LNCaP clone FGC (cell line): ENCODE measurements at regions not wholly inside any gene's neighbourhood (a gene's known extent, or its start where the extent isn't known, plus 50 kb on each side); places are given as distances from the start of the nearest gene placed in this dataset.

Source experiments
- DNase-seq: peaks from one replicate; pipeline ENCODE4 v3.0.0-alpha.2; 2011; ENCODE audit warnings: low read depth
- H3K4me3 ChIP-seq: 2 replicates; pipeline ENCODE4 v1.5.1; 2011; ENCODE audit warnings: mild to moderate bottlenecking, low read depth, low read length, control low read depth
- CTCF ChIP-seq: IDR thresholded peaks from 2 replicates; pipeline ENCODE4 v1.5.1; 2012; ENCODE audit warnings: mild to moderate bottlenecking; ENCODE audit not compliant: control insufficient read depth, insufficient read depth; ENCODE audit errors: extremely low read depth

- DNase-seq: no peak
- no peak for TF ChIP-seq CTCF
- no peak overlapping the region for H3K4me3 ChIP-seq
Observed at GRCh38 chr1:29675481-29676263, 439.4 kb downstream of the PTPRU start.

- DNase-seq: no peak
- no peak overlapping the region for H3K4me3 ChIP-seq
- no peak for TF ChIP-seq CTCF
Observed at GRCh38 chr1:29674627-29675326, 438.5 kb downstream of the PTPRU start.

GRCh38 chr1:29673669-29674626, 437.6 kb downstream of the PTPRU start:
- no peak for TF ChIP-seq CTCF
- no peak for DNase-seq
- no peak overlapping the region for H3K4me3 ChIP-seq

DNA sequence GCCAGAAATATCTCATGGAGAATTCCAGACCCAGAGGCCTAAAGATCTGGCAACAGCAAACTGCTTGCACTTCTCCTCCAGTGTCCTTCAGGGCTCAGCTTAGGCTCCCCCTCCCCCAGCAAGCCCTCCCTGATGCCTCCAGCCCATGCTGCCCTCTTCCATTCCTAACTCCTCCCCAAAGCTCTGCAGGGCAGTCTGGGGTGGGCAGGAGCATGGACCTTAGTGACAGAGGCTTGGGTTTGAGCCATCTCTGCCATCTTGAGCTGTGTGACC, 436.8 kb downstream of the PTPRU start:
- DNase-seq: no peak
- no peak for TF ChIP-seq CTCF
- H3K4me3 ChIP-seq: no peak overlapping the region

GRCh38 chr1:29672416-29673227, 436.3 kb downstream of the PTPRU start:
- no peak for TF ChIP-seq CTCF

More at GRCh38 chr1:29672416-29673227, 436.3 kb downstream of the PTPRU start:
- DNase-seq: no peak
- no peak overlapping the region for H3K4me3 ChIP-seq
